ENCODE measurements at regions not wholly inside any gene's neighbourhood (a gene's known extent, or its start where the extent isn't known, plus 50 kb on each side); places are given as distances from the start of the nearest gene placed in this dataset.

DNA sequence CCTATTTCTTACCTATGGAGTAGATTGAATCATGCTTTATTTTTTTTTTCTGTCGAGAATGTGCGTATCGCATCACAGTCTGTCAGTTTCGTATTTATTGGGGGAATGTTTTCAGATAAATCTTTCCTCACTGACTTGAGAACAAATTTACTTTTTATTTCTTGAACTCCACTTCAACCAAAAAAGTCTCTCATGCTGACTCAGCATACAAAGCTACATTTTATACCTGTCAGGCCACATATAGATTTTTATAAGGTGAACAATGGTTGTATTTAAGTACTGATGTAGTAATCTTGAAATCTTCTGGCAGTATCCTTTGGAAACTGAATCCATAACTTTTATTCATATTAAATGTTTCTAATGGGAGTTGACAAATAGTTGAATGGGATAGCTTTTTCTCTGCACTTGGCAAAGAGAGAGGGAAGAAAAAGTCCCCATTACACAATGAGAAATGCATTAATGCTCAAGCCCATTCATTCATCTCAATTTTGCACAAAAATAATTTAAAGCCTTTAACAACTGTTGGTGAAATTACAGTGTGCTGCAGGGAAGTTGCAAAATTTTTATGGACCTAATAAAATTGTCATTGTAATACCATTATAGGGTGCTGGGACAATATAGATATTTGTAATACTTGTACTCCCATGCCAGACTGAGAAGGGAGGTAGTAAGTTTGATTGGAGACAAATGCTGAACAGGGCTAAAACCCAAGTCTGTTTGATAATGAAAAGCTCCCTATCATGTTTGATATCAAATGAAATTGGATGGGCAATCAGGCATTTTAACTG lies 367.6 kb downstream of the HLX start:
- TF ChIP-seq, protein P1, sequence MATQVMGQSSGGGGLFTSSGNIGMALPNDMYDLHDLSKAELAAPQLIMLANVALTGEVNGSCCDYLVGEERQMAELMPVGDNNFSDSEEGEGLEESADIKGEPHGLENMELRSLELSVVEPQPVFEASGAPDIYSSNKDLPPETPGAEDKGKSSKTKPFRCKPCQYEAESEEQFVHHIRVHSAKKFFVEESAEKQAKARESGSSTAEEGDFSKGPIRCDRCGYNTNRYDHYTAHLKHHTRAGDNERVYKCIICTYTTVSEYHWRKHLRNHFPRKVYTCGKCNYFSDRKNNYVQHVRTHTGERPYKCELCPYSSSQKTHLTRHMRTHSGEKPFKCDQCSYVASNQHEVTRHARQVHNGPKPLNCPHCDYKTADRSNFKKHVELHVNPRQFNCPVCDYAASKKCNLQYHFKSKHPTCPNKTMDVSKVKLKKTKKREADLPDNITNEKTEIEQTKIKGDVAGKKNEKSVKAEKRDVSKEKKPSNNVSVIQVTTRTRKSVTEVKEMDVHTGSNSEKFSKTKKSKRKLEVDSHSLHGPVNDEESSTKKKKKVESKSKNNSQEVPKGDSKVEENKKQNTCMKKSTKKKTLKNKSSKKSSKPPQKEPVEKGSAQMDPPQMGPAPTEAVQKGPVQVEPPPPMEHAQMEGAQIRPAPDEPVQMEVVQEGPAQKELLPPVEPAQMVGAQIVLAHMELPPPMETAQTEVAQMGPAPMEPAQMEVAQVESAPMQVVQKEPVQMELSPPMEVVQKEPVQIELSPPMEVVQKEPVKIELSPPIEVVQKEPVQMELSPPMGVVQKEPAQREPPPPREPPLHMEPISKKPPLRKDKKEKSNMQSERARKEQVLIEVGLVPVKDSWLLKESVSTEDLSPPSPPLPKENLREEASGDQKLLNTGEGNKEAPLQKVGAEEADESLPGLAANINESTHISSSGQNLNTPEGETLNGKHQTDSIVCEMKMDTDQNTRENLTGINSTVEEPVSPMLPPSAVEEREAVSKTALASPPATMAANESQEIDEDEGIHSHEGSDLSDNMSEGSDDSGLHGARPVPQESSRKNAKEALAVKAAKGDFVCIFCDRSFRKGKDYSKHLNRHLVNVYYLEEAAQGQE (IDR thresholded peaks at IDR 0.05; ENCODE audit: insufficient replicate concordance, low read depth) = no peak
- TF ChIP-seq, protein P2, sequence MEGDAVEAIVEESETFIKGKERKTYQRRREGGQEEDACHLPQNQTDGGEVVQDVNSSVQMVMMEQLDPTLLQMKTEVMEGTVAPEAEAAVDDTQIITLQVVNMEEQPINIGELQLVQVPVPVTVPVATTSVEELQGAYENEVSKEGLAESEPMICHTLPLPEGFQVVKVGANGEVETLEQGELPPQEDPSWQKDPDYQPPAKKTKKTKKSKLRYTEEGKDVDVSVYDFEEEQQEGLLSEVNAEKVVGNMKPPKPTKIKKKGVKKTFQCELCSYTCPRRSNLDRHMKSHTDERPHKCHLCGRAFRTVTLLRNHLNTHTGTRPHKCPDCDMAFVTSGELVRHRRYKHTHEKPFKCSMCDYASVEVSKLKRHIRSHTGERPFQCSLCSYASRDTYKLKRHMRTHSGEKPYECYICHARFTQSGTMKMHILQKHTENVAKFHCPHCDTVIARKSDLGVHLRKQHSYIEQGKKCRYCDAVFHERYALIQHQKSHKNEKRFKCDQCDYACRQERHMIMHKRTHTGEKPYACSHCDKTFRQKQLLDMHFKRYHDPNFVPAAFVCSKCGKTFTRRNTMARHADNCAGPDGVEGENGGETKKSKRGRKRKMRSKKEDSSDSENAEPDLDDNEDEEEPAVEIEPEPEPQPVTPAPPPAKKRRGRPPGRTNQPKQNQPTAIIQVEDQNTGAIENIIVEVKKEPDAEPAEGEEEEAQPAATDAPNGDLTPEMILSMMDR (IDR thresholded peaks at IDR 0.05; ENCODE audit: insufficient read depth, low read length) = no peak
- TF ChIP-seq SPI1 (IDR thresholded peaks at IDR 0.05; ENCODE audit: borderline replicate concordance, low read depth) (no peak), GABPA (IDR thresholded peaks at IDR 0.05; ENCODE audit: low read depth) (no peak), POLR2AphosphoS5 (IDR thresholded peaks at IDR 0.05; ENCODE audit: low read depth) (no peak)
